ENCODE measurements at regions not wholly inside any gene's neighbourhood (a gene's known extent, or its start where the extent isn't known, plus 50 kb on each side); places are given as distances from the start of the nearest gene placed in this dataset.

- Histone ChIP-seq H3F3A (ENCODE audit: low read length, unreplicated experiment) (no peaks in the 10 kb centered on the region), H4K20me1 (ENCODE audit: low read length) (no peaks in the 10 kb centered on the region), H3K9me2 (replicated peaks; ENCODE audit: low read length) (no peaks in the 10 kb centered on the region), H3K27me3 (ENCODE audit: low read length) (no peaks in the 10 kb centered on the region), H3K9me3 (ENCODE audit: low read length) (no peaks in the 10 kb centered on the region), H3K9ac (ENCODE audit: low read length) (peak overlapping the region; percentile 9), H3K4me3 (ENCODE audit: low read length) (no peak overlapping the region), H3K36me3 (ENCODE audit: low read depth, low read length) (no peaks in the 10 kb centered on the region), H2AFZ (ENCODE audit: low read length) (no peak overlapping the region), H3K79me2 (ENCODE audit: low read length) (no peaks in the 10 kb centered on the region), H3K4me2 (ENCODE audit: low read length) (peak overlapping the region; percentile 37), H3K27ac (ENCODE audit: low read length) (peak overlapping the region; percentile 35), H3K4me1 (ENCODE audit: insufficient read depth, low read length) (peaks cover 26% of the 10 kb centered on the region)
- ATAC-seq (peak; percentile 97), DNase-seq (peak; percentile 63)
- intact Hi-C loops (cut with micrococcal nuclease): loop anchor here (10.0 kb wide), 1 partner anchor 49 kb away; no protein-coding TSS in a partner anchor
- no TSS peak for BruUV-seq (replicated peaks)
- TF ChIP-seq EZH2phosphoT487 (IDR thresholded peaks at IDR 0.05; ENCODE audit: borderline replicate concordance, low read length) (no peak), EZH2 (IDR thresholded peaks at IDR 0.05; ENCODE audit: low read length, unreplicated experiment) (no peak)
- TF ChIP-seq, protein P1, sequence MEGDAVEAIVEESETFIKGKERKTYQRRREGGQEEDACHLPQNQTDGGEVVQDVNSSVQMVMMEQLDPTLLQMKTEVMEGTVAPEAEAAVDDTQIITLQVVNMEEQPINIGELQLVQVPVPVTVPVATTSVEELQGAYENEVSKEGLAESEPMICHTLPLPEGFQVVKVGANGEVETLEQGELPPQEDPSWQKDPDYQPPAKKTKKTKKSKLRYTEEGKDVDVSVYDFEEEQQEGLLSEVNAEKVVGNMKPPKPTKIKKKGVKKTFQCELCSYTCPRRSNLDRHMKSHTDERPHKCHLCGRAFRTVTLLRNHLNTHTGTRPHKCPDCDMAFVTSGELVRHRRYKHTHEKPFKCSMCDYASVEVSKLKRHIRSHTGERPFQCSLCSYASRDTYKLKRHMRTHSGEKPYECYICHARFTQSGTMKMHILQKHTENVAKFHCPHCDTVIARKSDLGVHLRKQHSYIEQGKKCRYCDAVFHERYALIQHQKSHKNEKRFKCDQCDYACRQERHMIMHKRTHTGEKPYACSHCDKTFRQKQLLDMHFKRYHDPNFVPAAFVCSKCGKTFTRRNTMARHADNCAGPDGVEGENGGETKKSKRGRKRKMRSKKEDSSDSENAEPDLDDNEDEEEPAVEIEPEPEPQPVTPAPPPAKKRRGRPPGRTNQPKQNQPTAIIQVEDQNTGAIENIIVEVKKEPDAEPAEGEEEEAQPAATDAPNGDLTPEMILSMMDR (conservative IDR thresholded peaks at IDR 0.05; ENCODE audit: low read depth, low read length): no peak
- ChIA-PET CTCF (no interaction called here), POLR2A (ENCODE audit: unreplicated experiment) (interaction anchor here (0.6 kb wide), 1 partner anchor 136 kb away, joined by 5 read pairs; no protein-coding TSS in a partner anchor)
These were observed 263.5 kb downstream of the NOVA1 start for GRCh38 chr14:26334288-26334687.

DNA sequence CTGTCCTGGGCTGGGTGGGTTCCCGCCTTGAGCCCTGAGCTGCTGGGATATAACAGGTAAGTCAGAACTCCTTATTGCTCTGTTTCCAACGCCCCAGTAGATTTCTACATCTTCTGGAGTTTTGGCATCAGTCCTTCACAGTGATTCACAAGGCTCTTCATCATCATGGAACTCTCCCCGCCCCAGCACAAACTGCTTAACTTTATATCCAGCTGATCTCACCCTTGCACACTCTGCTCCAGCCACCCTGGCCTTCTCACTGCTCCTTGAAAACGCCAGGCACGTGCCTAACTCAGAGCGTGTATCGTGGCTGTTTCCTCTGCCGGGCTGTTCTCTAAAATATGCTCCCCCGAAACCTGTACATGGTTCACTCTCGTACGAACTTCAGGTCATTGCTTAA lies 264.9 kb downstream of the NOVA1 start:
- Histone ChIP-seq H3F3A (ENCODE audit: low read length, unreplicated experiment) (no peaks in the 10 kb centered on the region), H3K4me1 (ENCODE audit: insufficient read depth, low read length) (peaks cover 26% of the 10 kb centered on the region), H3K27ac (ENCODE audit: low read length) (peak overlapping the region; percentile 32), H3K27me3 (ENCODE audit: low read length) (no peaks in the 10 kb centered on the region), H3K9me3 (ENCODE audit: low read length) (no peaks in the 10 kb centered on the region), H3K79me2 (ENCODE audit: low read length) (no peaks in the 10 kb centered on the region), H3K4me2 (ENCODE audit: low read length) (no peak overlapping the region), H3K9ac (ENCODE audit: low read length) (no peak overlapping the region), H3K36me3 (ENCODE audit: low read depth, low read length) (no peaks in the 10 kb centered on the region), H3K9me2 (replicated peaks; ENCODE audit: low read length) (no peaks in the 10 kb centered on the region), H2AFZ (ENCODE audit: low read length) (no peak overlapping the region), H3K4me3 (ENCODE audit: low read length) (no peak overlapping the region), H4K20me1 (ENCODE audit: low read length) (no peaks in the 10 kb centered on the region)
- TF ChIP-seq EZH2 (IDR thresholded peaks at IDR 0.05; ENCODE audit: low read length, unreplicated experiment) (no peak), EZH2phosphoT487 (IDR thresholded peaks at IDR 0.05; ENCODE audit: borderline replicate concordance, low read length) (no peak)
- TF ChIP-seq, protein P1 (conservative IDR thresholded peaks at IDR 0.05; ENCODE audit: low read depth, low read length): no peak
- no TSS peak for BruUV-seq (replicated peaks)
- POLR2A ChIA-PET (ENCODE audit: unreplicated experiment): no interaction called here
- DNase-seq (peak; percentile 59), ATAC-seq (peak; percentile 79)
- intact Hi-C loops (cut with micrococcal nuclease): loop anchor here (10.0 kb wide), 1 partner anchor 48 kb away; no protein-coding TSS in a partner anchor
- CTCF ChIA-PET: interaction anchor here (0.6 kb wide), 1 partner anchor 60 kb away, joined by 15 read pairs; no protein-coding TSS in a partner anchor

GRCh38 chr14:26330982-26331381 lies 266.9 kb downstream of the NOVA1 start:
- H3K27me3 ChIP-seq (ENCODE audit: low read length): no peaks in the 10 kb centered on the region
- DNase-seq: no peak
- TF ChIP-seq, protein P1 (conservative IDR thresholded peaks at IDR 0.05; ENCODE audit: low read depth, low read length): no peak
- TF ChIP-seq EZH2phosphoT487 (IDR thresholded peaks at IDR 0.05; ENCODE audit: borderline replicate concordance, low read length): no peak
- TF ChIP-seq EZH2 (IDR thresholded peaks at IDR 0.05; ENCODE audit: low read length, unreplicated experiment): no peak
- no peaks in the 10 kb centered on the region for H3F3A ChIP-seq (ENCODE audit: low read length, unreplicated experiment)
- H4K20me1 ChIP-seq (ENCODE audit: low read length): no peaks in the 10 kb centered on the region
- ATAC-seq: no peak
- H3K9me2 ChIP-seq (replicated peaks; ENCODE audit: low read length): no peaks in the 10 kb centered on the region
- ChIA-PET CTCF (no interaction called here), POLR2A (ENCODE audit: unreplicated experiment) (no interaction called here)
- no peak overlapping the region for H3K27ac ChIP-seq (ENCODE audit: low read length)
- BruUV-seq (replicated peaks): no TSS peak
- no peak overlapping the region for H2AFZ ChIP-seq (ENCODE audit: low read length)
- H3K4me2 ChIP-seq (ENCODE audit: low read length): no peak overlapping the region
- peaks cover 26% of the 10 kb centered on the region for H3K4me1 ChIP-seq (ENCODE audit: insufficient read depth, low read length)
- H3K79me2 ChIP-seq (ENCODE audit: low read length): no peaks in the 10 kb centered on the region
- H3K9ac ChIP-seq (ENCODE audit: low read length): no peak overlapping the region
- intact Hi-C loops (cut with micrococcal nuclease): loop anchor here (10.0 kb wide), 1 partner anchor 46 kb away; no protein-coding TSS in a partner anchor
- no peaks in the 10 kb centered on the region for H3K9me3 ChIP-seq (ENCODE audit: low read length)
- H3K4me3 ChIP-seq (ENCODE audit: low read length): no peak overlapping the region
- no peaks in the 10 kb centered on the region for H3K36me3 ChIP-seq (ENCODE audit: low read depth, low read length)
